ENCODE measurements at regions not wholly inside any gene's neighbourhood (a gene's known extent, or its start where the extent isn't known, plus 50 kb on each side); places are given as distances from the start of the nearest gene placed in this dataset.

- DNase-seq = no peak
Observed at GRCh38 chr12:94032368-94032767, 116.0 kb upstream of the PLXNC1 start.

GRCh38 chr12:94033101-94033500, 115.3 kb upstream of the PLXNC1 start:
- DNase-seq = no peak

GRCh38 chr12:94033784-94034183, 114.6 kb upstream of the PLXNC1 start:
- DNase-seq = no peak

DNA sequence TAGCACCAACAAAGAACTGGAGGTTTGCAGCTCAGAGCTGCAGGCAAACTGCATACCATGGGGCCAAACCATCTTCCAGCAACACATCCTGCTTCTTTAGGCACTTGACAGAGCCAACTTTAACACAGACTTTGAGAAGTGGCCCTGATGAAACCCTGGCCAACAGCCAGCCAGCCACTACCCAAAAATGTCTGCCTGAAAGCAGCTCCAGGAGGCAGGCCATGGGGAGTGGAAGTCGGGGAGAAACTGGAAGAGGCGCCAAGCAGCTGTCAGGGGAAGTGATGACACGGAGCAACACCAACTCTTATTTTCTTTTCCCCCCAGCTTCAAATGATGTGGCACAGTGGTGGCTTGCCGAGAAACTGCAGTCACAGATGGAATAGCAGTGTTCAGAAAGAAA, 110.9 kb upstream of the PLXNC1 start:
- no peak for DNase-seq

- no peak for DNase-seq
Observed at GRCh38 chr12:94038605-94039004, 109.8 kb upstream of the PLXNC1 start.

GRCh38 chr12:94039199-94039840, 109.1 kb upstream of the PLXNC1 start:
- DNase-seq = no peak

GRCh38 chr12:94039914-94040313, 108.5 kb upstream of the PLXNC1 start:
- peak; percentile 79 for DNase-seq

DNA sequence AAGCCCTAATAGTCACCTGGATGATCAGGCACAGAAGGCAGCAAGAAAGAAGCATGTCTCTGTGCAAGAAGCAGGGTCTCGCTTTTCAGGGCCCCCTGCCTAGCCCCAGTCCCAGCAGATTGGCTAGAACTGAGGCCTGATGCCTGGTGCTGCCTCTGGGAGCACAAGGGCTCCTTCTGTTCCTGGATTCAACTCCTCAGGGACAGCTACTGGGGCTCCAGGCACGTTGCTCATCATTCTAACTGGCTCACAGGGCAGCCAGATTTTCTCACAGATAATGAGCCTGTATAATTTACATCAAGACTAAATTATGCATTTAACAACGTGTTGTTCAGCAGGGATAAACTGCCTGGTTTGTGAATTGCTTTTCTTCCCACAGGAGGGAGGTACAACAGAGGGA, 106.5 kb upstream of the PLXNC1 start:
- no peak for DNase-seq

GRCh38 chr12:94042321-94042720, 106.1 kb upstream of the PLXNC1 start:
- DNase-seq = no peak

DNA sequence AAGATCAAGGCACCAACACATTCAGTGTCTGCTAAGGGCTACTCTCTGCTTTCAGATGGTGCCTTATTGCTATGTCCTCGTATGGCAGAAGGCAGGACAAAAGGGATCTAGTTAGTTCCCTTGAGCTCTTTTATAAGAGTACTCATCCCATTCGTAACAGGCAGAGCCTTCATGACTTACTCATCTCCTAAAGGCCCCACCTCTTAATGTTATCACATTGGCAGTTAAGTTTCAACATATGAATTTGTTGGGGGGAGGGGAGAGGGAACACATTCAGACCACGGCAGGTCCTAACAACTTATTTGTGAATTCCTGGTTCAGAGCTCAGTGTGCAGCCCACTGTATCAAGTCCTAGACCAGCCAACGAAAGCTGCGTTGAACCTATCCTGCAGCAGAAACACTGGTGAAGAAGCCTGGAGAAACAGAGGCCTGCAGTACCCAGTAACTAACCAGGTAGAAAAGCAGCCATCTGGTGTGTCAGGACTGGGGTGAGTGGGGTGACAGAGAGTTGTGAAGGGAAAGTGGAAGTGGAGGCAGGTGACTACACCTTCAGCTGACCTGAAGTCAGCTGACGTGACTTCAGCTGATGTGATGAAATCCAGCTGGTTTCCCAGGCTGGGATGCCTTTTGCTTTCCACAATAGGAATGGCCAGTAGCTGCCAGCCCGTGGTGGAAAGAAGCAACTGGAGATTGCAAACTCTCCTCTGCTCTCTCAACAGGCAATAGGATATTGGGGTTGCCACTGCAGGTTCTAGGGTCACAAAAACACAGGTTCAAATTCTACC, 101.6 kb upstream of the PLXNC1 start:
- DNase-seq = no peak

- no peak for DNase-seq
Observed at GRCh38 chr12:94047781-94048567, 100.4 kb upstream of the PLXNC1 start.

DNA sequence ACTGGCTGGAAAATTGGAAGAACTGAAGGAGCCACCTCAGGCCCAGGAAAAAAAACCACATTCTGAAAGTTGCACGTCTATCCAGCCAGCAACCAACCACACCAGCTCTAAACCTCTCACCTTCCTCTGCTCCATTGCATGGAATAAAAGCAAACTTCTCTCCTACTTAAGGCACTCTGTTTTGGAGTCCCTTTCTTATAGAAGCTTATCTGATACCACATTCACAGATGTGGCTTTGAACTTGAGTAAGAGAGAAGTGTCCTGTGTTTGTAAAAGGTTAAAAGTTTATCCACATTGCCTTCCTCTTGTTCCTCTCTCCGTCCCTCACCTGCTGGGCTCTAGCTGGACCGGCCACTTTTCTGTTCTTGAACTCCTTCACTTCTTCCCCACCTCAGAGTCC, 99.6 kb upstream of the PLXNC1 start:
- no peak for DNase-seq

- no peak for DNase-seq
Observed at GRCh38 chr12:94049718-94050117, 98.7 kb upstream of the PLXNC1 start.

GRCh38 chr12:94053676-94054075, 94.7 kb upstream of the PLXNC1 start:
- no peak for DNase-seq

DNA sequence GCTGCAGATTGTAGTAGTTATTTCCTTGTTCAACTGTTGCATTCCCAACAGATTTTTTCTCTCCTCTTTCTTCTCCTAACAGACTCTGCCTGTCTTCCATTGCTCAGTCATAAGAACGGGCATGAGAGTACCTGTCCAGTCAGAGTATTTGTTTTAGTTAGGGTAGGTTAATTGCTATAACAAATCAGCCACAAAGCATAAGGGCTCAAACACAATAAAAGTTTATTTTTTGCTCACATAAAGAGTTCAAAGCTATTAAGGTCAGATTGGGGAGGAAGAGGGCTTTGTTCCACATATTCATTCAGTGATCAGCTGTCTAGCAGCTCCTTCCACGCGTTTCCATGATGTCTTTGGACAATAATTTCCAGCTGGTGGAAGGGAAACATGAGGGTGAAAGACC, 92.8 kb upstream of the PLXNC1 start:
- DNase-seq = no peak

DNA sequence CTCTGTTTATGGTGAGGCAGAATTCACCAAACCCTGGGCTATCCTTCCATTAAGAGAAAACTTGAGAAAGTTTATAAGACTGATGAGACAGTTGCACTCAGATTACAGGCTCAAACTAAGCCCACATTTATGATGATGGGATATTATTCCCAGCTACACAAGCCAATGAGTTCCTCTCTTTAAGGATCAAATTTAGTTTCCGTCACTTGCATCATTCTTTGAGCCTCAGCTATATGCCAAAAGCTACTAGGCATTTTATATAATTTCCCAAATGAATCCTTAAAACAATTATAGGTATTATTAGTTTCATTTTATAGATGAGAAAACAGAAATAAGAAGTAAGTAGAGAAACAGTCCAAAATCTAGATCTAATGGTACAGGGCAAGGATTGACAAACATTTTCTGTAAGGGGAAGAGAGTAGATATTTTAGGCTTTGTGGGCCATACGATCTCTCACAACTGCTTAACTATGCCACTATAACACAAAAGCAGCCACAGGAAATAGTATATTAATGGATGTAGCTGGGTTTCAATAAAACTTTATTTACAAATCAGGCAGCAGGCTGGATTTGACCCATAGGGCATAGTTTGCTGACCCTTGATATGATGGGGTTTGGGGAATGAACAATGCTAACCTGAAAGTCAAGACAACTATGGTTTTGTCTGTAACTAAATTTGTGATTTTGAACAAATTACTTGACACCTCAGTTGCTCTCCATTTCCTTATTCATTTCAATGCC, 91.8 kb upstream of the PLXNC1 start:
- no peak for DNase-seq

GRCh38 chr12:94057262-94058151, 90.9 kb upstream of the PLXNC1 start:
- DNase-seq = no peak

DNA sequence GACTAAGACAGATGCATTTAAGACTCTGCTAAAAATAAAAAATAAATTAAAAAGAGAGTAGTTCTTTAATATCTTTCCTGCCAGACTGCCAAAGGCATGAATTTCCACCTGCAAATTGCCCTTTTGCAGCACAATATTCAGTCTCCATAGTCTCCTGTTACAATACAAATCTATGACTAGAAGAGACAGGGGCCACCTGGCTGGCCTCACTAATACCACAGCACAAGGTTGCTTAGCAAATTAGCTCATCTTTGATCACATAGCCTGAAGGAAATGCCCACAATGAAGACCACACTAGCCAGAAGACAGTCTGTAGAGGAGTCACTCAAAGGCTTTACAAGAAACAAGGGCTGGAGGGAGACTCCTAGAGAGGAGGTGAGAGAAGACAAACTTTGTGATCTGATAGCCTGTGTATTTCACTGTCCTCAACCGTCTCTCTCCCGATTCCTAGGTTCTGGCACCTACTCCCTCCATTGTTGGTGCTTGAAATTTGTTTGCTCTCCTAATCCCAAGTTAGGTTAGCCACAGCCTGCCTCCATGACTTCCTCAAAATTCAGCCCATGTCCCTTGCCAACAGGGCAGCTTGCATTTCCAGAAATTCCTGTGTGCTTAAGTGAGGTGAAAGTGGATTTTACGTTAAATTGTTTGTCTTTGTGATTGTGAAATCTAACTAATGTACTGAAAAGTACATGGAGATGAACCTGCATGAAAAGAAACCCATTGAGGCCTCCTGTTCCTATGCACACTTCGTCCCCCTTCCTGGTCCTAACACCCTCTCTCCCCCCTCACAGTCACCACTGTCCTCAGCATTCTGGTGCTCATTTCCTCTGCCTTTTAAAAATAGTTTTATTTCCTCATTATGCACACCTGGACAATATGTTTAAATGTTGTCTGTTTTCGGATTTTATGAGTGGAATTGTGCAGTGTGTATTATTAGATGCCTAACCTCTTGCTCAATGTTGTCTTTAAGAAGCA, 88.7 kb upstream of the PLXNC1 start:
- DNase-seq = no peak

- no peak for DNase-seq
Observed at GRCh38 chr12:94062194-94062593, 86.2 kb upstream of the PLXNC1 start.

GRCh38 chr12:94062796-94063635, 85.4 kb upstream of the PLXNC1 start:
- no peak for DNase-seq

Measured in fibroblast of upper back skin (primary cell).